ENCODE measurements at regions not wholly inside any gene's neighbourhood (a gene's known extent, or its start where the extent isn't known, plus 50 kb on each side); places are given as distances from the start of the nearest gene placed in this dataset.
"Not testable (repeated sequence)": the region's sequence is repeated elsewhere in the genome, so short reads cannot be mapped to it uniquely, and the experiment has no call there.

DNA sequence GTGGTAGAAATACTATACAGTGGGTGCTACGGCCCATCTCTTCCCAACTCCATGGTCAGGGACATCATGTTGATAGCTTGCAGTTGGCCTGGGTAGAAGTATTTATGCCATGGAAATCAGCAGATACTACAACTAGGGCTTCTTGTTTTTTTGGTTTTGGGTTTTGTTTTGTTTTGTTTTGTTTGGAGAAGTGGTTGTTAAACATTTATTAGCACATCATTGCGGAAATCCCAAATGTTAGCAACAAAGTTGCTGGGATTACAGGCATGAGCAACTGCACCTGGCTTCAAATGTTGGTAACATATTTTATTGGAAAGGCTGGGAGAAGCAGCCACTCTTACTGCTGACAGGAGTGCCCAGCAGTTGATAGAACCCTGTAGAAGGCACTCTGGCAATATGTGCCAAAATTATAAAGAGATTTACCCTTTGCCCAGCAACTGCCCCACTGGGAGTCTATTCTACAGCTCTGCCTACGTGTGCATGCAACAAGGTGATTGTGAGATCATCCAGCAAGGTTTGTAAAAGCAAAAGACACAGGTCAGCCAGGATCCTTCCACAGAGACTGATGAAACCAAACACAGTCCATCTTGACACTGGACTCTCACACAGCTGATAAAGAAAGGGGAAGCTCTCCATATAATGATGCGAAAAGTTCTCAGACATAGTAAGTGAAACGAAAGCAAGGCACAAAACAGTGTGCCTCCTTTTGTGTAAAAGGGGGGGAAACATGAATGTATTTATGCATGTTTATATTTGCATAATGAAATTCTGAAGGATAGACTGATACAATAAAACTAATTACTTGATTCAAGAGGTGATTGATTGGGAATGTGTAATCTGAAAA lies 314.4 kb downstream of the ANAPC1 start:
- TF ChIP-seq, protein P1, sequence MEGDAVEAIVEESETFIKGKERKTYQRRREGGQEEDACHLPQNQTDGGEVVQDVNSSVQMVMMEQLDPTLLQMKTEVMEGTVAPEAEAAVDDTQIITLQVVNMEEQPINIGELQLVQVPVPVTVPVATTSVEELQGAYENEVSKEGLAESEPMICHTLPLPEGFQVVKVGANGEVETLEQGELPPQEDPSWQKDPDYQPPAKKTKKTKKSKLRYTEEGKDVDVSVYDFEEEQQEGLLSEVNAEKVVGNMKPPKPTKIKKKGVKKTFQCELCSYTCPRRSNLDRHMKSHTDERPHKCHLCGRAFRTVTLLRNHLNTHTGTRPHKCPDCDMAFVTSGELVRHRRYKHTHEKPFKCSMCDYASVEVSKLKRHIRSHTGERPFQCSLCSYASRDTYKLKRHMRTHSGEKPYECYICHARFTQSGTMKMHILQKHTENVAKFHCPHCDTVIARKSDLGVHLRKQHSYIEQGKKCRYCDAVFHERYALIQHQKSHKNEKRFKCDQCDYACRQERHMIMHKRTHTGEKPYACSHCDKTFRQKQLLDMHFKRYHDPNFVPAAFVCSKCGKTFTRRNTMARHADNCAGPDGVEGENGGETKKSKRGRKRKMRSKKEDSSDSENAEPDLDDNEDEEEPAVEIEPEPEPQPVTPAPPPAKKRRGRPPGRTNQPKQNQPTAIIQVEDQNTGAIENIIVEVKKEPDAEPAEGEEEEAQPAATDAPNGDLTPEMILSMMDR (IDR thresholded peaks at IDR 0.05): not testable (repeated sequence)
- not testable (repeated sequence) for TF ChIP-seq POLR2A (IDR thresholded peaks at IDR 0.05)
